Ishikawa (cell line): ENCODE measurements at regions not wholly inside any gene's neighbourhood (a gene's known extent, or its start where the extent isn't known, plus 50 kb on each side); places are given as distances from the start of the nearest gene placed in this dataset.

Source experiments
- TAF1 ChIP-seq: IDR thresholded peaks from 2 replicates; pipeline ENCODE4 v1.6.1; 2012; ENCODE audit warnings: low read depth, mild to moderate bottlenecking
- TEAD4 ChIP-seq: IDR thresholded peaks from 2 replicates; pipeline ENCODE4 v1.6.1; 2012

DNA sequence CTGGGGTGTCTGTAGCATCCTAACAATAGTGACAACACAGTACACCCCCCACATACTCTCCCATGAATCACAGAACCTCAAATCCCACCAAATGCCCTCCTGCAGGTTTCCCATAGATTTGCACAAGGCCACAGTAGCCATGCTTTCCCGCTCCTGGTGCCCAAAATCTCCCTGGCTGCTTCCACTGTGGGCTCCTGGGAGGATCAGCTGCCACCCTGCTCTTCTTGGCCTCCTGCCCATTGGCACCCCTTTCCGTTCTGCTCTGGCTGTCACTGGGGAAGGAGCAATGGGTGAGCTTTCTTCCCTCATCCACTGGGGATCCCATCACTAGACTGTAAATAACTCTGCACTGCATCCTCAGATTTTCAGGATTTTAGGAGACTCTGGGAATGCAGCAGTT is 92.1 kb upstream of the SLC24A5 start:
- TF ChIP-seq TAF1 (no peak), TEAD4 (no peak)
